Fibroblast of the aortic adventitia (primary cell): ENCODE measurements at regions not wholly inside any gene's neighbourhood (a gene's known extent, or its start where the extent isn't known, plus 50 kb on each side); places are given as distances from the start of the nearest gene placed in this dataset.

Experiments
- DNase-seq: peaks from one replicate; pipeline ENCODE4 v3.0.0-alpha.2; 2010; ENCODE audit warnings: low read depth
- H3K4me3 ChIP-seq: 2 replicates; pipeline ENCODE4 v1.5.1; 2011; ENCODE audit warnings: low read depth, mild to moderate bottlenecking, control low read depth, low read length, moderate library complexity
- TF ChIP-seq, protein P1 (sequence below): IDR thresholded peaks from 2 replicates; pipeline ENCODE4 v1.5.1; 2011; ENCODE audit warnings: mild to moderate bottlenecking, low read length, control low read depth, inconsistent platforms; ENCODE audit not compliant: insufficient read depth

DNA sequence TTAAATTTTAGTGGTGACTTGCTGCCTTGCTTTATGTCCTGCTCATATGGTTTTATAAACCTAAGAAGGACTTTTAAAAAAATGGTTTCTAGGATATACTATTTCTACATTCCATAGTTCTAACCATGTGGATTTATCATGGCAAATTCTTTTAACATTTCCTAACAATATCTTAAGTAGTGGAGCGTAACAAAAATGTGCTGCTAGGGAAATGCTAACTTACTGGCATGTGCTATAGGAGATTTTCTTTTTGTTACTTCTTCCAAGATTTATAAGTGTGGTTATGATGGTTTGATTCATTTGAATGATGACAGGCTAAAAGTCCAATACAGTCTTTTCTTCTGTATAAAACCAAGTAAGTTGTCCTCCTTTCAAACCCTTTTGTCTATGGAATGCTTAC lies 713.7 kb downstream of the SLITRK1 start:
- no peak overlapping the region for H3K4me3 ChIP-seq
- TF ChIP-seq, protein P1, sequence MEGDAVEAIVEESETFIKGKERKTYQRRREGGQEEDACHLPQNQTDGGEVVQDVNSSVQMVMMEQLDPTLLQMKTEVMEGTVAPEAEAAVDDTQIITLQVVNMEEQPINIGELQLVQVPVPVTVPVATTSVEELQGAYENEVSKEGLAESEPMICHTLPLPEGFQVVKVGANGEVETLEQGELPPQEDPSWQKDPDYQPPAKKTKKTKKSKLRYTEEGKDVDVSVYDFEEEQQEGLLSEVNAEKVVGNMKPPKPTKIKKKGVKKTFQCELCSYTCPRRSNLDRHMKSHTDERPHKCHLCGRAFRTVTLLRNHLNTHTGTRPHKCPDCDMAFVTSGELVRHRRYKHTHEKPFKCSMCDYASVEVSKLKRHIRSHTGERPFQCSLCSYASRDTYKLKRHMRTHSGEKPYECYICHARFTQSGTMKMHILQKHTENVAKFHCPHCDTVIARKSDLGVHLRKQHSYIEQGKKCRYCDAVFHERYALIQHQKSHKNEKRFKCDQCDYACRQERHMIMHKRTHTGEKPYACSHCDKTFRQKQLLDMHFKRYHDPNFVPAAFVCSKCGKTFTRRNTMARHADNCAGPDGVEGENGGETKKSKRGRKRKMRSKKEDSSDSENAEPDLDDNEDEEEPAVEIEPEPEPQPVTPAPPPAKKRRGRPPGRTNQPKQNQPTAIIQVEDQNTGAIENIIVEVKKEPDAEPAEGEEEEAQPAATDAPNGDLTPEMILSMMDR, result no peak
- peak; percentile 7 for DNase-seq

DNA sequence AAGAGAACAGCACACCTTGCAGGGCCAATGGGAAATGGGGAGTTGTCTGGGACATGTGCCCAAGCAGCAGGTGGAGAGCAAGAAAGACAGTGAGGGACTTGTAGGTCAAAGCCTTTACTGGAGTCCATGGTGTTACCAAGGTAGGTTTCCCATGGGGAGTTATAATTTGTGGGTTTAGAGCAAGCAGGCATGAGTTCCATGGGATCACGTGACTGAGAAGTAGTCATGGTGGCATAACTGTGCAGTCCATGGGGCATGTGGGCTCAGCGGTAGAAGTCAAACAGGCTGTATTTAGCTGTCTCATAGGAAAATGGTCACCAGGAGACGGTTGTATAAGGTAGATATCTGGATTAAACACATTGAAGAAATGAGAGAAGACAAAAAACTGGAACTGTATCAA lies 715.1 kb downstream of the SLITRK1 start:
- H3K4me3 ChIP-seq, result no peak overlapping the region
- TF ChIP-seq, protein P1, result no peak
- no peak for DNase-seq

DNA sequence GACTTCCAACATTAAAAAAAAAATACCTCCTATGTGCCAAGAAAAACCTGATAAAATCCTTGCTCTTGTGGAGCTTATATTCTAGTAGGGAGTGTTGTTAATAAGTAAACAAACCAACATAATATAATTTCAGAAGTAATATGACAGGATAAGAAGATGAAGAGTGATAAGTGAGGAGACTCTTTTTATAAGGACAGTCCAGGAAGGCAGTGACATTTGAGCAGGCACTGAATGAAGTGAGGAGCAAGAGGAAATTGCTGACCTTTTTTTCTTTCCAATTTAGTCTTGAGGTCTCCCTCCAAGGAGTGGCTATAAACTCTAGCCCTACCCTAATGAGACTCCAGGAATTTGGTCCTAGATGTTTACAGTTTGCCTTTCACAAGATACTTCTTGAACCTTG lies 715.7 kb downstream of the SLITRK1 start:
- no peak for DNase-seq

DNA sequence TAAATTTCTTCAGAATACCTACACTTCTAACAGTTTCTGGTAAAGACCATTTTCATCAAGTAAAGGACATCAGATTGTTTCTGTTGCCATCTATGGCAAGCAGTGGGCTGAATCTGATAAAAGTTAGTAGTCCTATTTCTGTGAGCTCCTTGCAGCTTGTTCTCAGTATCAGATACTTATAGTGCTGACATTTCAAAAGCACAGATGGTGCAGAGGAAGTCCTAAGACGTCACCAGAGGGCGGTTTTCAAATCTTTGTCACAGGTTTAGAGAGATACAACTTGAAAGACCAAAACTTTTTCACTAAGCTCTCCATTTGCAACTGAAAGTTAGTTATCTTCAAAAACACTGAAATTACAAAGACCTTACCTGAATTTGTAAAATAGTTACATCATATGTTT lies 719.8 kb downstream of the SLITRK1 start:
- H3K4me3 ChIP-seq, result no peak overlapping the region
- TF ChIP-seq, protein P1, result no peak
- peak; percentile 3 for DNase-seq

More for the DNA sequence above, 715.7 kb downstream of the SLITRK1 start:
- H3K4me3 ChIP-seq, result no peak overlapping the region
- TF ChIP-seq, protein P1, result no peak

DNA sequence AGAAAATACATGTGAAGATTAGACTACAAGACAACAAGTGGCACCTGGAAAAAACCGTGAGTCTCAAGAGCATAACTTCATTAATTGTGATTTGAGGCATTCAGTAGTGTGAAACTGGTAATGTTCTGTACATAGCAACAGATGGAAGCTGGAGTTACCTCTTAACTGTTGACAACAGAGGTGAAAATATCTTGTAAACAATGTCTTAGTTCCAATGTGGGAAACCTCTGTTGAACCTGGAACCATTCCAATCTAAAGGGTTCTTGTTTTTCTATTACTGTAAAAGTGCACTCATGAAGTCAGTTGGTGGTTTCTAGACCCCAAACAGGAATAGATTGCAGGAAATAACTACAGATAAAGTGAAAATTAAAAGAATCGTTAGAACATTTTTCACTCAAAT lies 728.4 kb downstream of the SLITRK1 start:
- no peak overlapping the region for H3K4me3 ChIP-seq
- TF ChIP-seq, protein P1, result no peak
- DNase-seq, result no peak

DNA sequence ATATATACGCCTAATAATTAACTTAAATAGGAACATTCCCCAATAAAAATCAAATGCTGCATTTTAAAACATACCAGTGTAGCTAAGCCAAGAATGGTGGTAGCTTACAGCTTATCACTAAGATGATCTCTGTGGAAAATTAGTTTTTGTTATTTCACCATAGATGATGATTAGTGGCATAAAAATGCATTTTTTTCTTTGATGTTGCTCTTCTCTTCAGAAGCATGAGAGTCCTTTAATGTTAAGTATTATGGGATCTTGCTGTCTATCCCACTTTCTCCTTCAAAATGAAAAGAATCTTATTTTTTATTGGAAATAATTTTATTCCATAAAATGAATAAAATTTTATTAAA lies 731.0 kb downstream of the SLITRK1 start:
- peak; percentile 11 for DNase-seq
- TF ChIP-seq, protein P1, result no peak
- H3K4me3 ChIP-seq, result no peak overlapping the region

DNA sequence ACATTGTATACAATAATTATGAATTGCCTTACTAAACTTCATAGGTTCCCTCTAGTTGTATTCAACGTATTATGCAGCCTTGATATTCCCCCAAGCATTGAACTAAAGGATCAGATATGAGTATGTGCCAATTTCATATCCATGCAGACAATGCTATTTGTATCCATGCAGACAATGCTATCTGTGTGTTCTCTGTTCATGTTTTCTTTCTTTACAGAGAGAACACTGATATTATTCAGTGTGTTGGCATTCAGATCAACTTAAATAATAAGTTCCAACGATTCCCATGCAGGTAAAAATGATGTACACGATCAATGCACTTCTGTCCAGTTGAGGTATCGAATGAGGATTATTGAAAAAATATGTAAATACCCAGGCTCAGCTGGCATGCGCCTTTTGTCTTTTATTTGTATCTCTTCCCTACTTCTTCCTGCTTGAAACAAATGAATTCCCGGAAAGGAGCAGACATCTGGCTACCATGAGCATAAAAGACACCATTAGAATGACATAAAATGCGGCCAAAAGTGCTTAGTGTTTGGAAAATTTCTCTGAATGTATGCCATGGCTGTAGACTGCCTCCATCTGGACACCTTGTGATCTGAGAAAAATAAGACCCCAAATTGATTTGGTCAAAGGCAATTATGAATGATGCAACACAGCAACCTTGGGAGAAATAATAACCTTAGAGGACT lies 731.5 kb downstream of the SLITRK1 start:
- peak; percentile 1 for DNase-seq
- TF ChIP-seq, protein P1, result no peak
- H3K4me3 ChIP-seq, result no peak overlapping the region
